VCaP (cell line): ENCODE measurements at regions not wholly inside any gene's neighbourhood (a gene's known extent, or its start where the extent isn't known, plus 50 kb on each side); places are given as distances from the start of the nearest gene placed in this dataset.

Experiments used
- H3K27ac ChIP-seq: fragments of 450-650 bp; 2 replicates; pipeline ENCODE4 v1.5.1; 2017
- TF ChIP-seq, protein P1 (sequence below): fragments of 450-650 bp; conservative IDR thresholded peaks from 2 replicates; pipeline ENCODE4 v1.5.1; 2017; ENCODE audit warnings: mild to moderate bottlenecking, moderate library complexity

DNA sequence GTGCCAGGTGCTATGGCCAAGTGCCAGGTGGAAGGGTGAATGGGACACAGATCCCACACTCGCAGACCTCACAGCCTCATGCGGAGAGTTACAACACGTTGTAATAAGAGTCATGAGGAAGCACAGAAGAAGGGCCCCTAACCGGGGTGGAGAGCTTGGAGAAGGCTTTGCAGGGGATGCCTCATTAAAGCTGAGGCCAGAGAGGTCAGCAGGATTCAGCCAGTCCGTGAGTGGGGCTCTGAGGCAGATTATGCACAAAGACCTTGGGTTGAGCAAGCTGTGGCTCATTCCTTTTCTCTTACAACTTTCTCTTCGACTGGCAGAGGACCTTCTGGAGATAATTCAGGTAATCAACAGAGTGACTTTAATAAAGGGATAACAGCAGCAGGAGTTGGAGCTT, 65.3 kb upstream of the SNRK start:
- TF ChIP-seq, protein P1, sequence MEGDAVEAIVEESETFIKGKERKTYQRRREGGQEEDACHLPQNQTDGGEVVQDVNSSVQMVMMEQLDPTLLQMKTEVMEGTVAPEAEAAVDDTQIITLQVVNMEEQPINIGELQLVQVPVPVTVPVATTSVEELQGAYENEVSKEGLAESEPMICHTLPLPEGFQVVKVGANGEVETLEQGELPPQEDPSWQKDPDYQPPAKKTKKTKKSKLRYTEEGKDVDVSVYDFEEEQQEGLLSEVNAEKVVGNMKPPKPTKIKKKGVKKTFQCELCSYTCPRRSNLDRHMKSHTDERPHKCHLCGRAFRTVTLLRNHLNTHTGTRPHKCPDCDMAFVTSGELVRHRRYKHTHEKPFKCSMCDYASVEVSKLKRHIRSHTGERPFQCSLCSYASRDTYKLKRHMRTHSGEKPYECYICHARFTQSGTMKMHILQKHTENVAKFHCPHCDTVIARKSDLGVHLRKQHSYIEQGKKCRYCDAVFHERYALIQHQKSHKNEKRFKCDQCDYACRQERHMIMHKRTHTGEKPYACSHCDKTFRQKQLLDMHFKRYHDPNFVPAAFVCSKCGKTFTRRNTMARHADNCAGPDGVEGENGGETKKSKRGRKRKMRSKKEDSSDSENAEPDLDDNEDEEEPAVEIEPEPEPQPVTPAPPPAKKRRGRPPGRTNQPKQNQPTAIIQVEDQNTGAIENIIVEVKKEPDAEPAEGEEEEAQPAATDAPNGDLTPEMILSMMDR = no peak
- H3K27ac ChIP-seq = no peak overlapping the region

DNA sequence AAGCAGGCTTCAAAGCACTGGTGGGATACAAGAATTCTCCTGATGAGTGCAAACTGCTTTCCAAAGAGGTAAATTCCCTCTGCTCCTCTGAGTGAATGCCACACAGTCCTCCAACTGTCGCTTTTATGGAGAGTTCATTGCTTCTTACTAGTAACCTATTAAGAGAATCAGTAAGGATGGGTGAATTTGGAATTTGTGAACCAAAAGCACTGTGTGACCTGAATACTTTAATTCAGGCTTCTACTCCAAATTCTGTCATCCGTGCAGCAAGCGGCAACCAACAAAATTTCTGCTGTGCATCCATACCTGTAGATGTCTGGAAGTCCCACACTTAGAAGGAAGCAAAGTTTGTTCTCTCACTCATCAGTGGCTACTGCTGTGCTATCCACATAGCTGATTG, 66.7 kb upstream of the SNRK start:
- no peak overlapping the region for H3K27ac ChIP-seq
- TF ChIP-seq, protein P1 = no peak

- no peak overlapping the region for H3K27ac ChIP-seq
- TF ChIP-seq, protein P1 = no peak
Measured at GRCh38 chr3:43218921-43219320, 67.4 kb upstream of the SNRK start.

- TF ChIP-seq, protein P1 = no peak
- H3K27ac ChIP-seq = no peak overlapping the region
Measured at GRCh38 chr3:43218156-43218555, 68.2 kb upstream of the SNRK start.

DNA sequence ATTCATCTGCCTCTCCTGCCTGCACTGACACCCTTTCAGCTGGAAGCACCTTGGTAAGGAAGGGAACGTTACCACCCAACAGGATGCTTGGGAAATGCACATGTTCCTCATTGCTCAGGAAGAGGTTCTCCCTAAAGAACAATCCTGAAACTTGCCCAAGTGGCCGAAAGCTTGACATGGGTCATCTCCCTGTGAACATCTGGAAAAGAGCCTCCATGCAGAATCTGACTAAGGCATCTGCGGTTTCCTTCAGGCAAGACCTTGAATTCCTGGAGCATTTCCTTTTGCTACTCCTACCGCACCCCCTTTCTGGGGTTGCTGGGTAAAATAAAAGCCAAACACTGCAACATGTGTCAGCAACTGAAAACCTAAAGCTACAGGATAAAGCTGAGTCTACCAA, 68.7 kb upstream of the SNRK start:
- no peak overlapping the region for H3K27ac ChIP-seq
- TF ChIP-seq, protein P1 = no peak

GRCh38 chr3:43217206-43217605, 69.1 kb upstream of the SNRK start:
- no peak overlapping the region for H3K27ac ChIP-seq
- TF ChIP-seq, protein P1 = no peak

- TF ChIP-seq, protein P1 = no peak
- no peak overlapping the region for H3K27ac ChIP-seq
Measured at GRCh38 chr3:43215663-43216275, 70.6 kb upstream of the SNRK start.
